ENCODE measurements at regions not wholly inside any gene's neighbourhood (a gene's known extent, or its start where the extent isn't known, plus 50 kb on each side); places are given as distances from the start of the nearest gene placed in this dataset.
"Not testable (repeated sequence)": the region's sequence is repeated elsewhere in the genome, so short reads cannot be mapped to it uniquely, and the experiment has no call there.

DNA sequence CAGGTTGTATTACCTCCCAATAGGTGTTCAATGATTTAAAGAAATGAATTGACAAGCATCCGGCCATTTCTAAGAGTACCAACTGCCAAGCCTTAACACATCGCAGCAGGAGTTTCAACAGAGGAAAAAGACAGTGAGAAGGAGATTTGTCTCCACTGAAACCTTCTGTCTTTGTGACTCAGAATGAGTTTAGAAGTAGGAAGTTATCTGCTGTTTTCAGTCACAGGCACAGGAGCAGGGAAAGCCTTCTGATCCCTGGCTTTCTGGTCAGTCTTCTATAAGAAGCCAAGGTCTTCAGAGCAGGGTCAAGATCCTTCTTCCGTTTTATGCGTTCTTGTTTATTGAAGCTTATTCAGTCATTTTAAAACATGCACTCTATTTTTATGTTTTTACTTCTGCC, 390.7 kb upstream of the PCSK5 start:
- H3K9me3 ChIP-seq (ENCODE audit: low read length): no peaks in the 10 kb centered on the region
- H2AFZ ChIP-seq (ENCODE audit: low read depth, low read length): no peak overlapping the region
- no peak for TF ChIP-seq RAD21 (conservative IDR thresholded peaks at IDR 0.05)
- TF ChIP-seq REST (IDR thresholded peaks at IDR 0.05; ENCODE audit: borderline replicate concordance): no peak
- TF ChIP-seq TAF1 (IDR thresholded peaks at IDR 0.05; ENCODE audit: low read depth): no peak
- TF ChIP-seq EP300 (conservative IDR thresholded peaks at IDR 0.05; ENCODE audit: poor library complexity, severe bottlenecking): no peak
- TF ChIP-seq SMC3 (conservative IDR thresholded peaks at IDR 0.05; ENCODE audit: poor library complexity): no peak
- TF ChIP-seq, protein P1, sequence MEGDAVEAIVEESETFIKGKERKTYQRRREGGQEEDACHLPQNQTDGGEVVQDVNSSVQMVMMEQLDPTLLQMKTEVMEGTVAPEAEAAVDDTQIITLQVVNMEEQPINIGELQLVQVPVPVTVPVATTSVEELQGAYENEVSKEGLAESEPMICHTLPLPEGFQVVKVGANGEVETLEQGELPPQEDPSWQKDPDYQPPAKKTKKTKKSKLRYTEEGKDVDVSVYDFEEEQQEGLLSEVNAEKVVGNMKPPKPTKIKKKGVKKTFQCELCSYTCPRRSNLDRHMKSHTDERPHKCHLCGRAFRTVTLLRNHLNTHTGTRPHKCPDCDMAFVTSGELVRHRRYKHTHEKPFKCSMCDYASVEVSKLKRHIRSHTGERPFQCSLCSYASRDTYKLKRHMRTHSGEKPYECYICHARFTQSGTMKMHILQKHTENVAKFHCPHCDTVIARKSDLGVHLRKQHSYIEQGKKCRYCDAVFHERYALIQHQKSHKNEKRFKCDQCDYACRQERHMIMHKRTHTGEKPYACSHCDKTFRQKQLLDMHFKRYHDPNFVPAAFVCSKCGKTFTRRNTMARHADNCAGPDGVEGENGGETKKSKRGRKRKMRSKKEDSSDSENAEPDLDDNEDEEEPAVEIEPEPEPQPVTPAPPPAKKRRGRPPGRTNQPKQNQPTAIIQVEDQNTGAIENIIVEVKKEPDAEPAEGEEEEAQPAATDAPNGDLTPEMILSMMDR (IDR thresholded peaks at IDR 0.05; ENCODE audit: poor library complexity, severe bottlenecking): no peak
- no peak for TF ChIP-seq MXI1 (conservative IDR thresholded peaks at IDR 0.05; ENCODE audit: poor library complexity, severe bottlenecking)
- TF ChIP-seq EZH2 (IDR thresholded peaks at IDR 0.05; ENCODE audit: borderline replicate concordance, insufficient read depth, low read length, poor library complexity, severe bottlenecking): no peak
- H3K27me3 ChIP-seq (ENCODE audit: insufficient read depth, low read depth, low read length): no peaks in the 10 kb centered on the region
- H3K79me2 ChIP-seq (replicated peaks; ENCODE audit: insufficient read depth, low read length): no peaks in the 10 kb centered on the region
- H3K4me2 ChIP-seq (ENCODE audit: low read length): no peak overlapping the region
- H3K36me3 ChIP-seq (ENCODE audit: insufficient read depth, low read length): no peaks in the 10 kb centered on the region
- no peak overlapping the region for H3K4me3 ChIP-seq (ENCODE audit: low read length)
- H3K9me2 ChIP-seq (ENCODE audit: insufficient read depth, low read length): no peaks in the 10 kb centered on the region
- H3K9ac ChIP-seq (ENCODE audit: low read length): no peak overlapping the region
- no peaks in the 10 kb centered on the region for H4K20me1 ChIP-seq (ENCODE audit: insufficient read depth)
- no peaks in the 10 kb centered on the region for H3F3A ChIP-seq (ENCODE audit: insufficient read depth, low read length, poor library complexity, severe bottlenecking)
- no peak overlapping the region for H3K27ac ChIP-seq (ENCODE audit: low read length)

- no peaks in the 10 kb centered on the region for H3K9me3 ChIP-seq (ENCODE audit: low read length)
- H3K27ac ChIP-seq (ENCODE audit: low read length): no peak overlapping the region
- no peak overlapping the region for H2AFZ ChIP-seq (ENCODE audit: low read depth, low read length)
- H3F3A ChIP-seq (ENCODE audit: insufficient read depth, low read length, poor library complexity, severe bottlenecking): no peaks in the 10 kb centered on the region
- no peak overlapping the region for H3K4me2 ChIP-seq (ENCODE audit: low read length)
- no peaks in the 10 kb centered on the region for H4K20me1 ChIP-seq (ENCODE audit: insufficient read depth)
- no peaks in the 10 kb centered on the region for H3K27me3 ChIP-seq (ENCODE audit: insufficient read depth, low read depth, low read length)
- no peaks in the 10 kb centered on the region for H3K9me2 ChIP-seq (ENCODE audit: insufficient read depth, low read length)
- H3K9ac ChIP-seq (ENCODE audit: low read length): no peak overlapping the region
- no peaks in the 10 kb centered on the region for H3K36me3 ChIP-seq (ENCODE audit: insufficient read depth, low read length)
- no peak for TF ChIP-seq MXI1 (conservative IDR thresholded peaks at IDR 0.05; ENCODE audit: poor library complexity, severe bottlenecking)
- no peak for TF ChIP-seq EP300 (conservative IDR thresholded peaks at IDR 0.05; ENCODE audit: poor library complexity, severe bottlenecking)
- TF ChIP-seq TAF1 (IDR thresholded peaks at IDR 0.05; ENCODE audit: low read depth): no peak
- no peak for TF ChIP-seq POLR2AphosphoS5 (IDR thresholded peaks at IDR 0.05)
- TF ChIP-seq, protein P1 (IDR thresholded peaks at IDR 0.05; ENCODE audit: poor library complexity, severe bottlenecking): no peak
- TF ChIP-seq REST (IDR thresholded peaks at IDR 0.05; ENCODE audit: borderline replicate concordance): no peak
- TF ChIP-seq SMC3 (conservative IDR thresholded peaks at IDR 0.05; ENCODE audit: poor library complexity): no peak
- no peak for TF ChIP-seq EZH2 (IDR thresholded peaks at IDR 0.05; ENCODE audit: borderline replicate concordance, insufficient read depth, low read length, poor library complexity, severe bottlenecking)
- no peak for TF ChIP-seq RAD21 (conservative IDR thresholded peaks at IDR 0.05)
- H3K79me2 ChIP-seq (replicated peaks; ENCODE audit: insufficient read depth, low read length): no peaks in the 10 kb centered on the region
- no peak overlapping the region for H3K4me3 ChIP-seq (ENCODE audit: low read length)
These were observed 390.0 kb upstream of the PCSK5 start for GRCh38 chr9:75500479-75500878.

- not testable (repeated sequence) for H3K9ac ChIP-seq (ENCODE audit: low read length); H3K36me3 ChIP-seq (ENCODE audit: insufficient read depth, low read length); H3K27ac ChIP-seq (ENCODE audit: low read length); H3F3A ChIP-seq (ENCODE audit: insufficient read depth, low read length, poor library complexity, severe bottlenecking); H4K20me1 ChIP-seq (ENCODE audit: insufficient read depth); H3K9me3 ChIP-seq (ENCODE audit: low read length); H3K27me3 ChIP-seq (ENCODE audit: insufficient read depth, low read depth, low read length); H3K9me2 ChIP-seq (ENCODE audit: insufficient read depth, low read length); H3K4me3 ChIP-seq (ENCODE audit: low read length); H2AFZ ChIP-seq (ENCODE audit: low read depth, low read length); H3K79me2 ChIP-seq (replicated peaks; ENCODE audit: insufficient read depth, low read length); H3K4me2 ChIP-seq (ENCODE audit: low read length)
These were observed 389.5 kb upstream of the PCSK5 start for GRCh38 chr9:75500940-75501339.
